Smooth muscle cell (in vitro differentiated cells): ENCODE measurements at regions not wholly inside any gene's neighbourhood (a gene's known extent, or its start where the extent isn't known, plus 50 kb on each side); places are given as distances from the start of the nearest gene placed in this dataset.

Source experiments
- DNase-seq: peaks from one replicate; lab custom pipeline; 2025; ENCODE audit not compliant: unreplicated experiment; lab: John Stamatoyannopoulos, UW
- H2AFZ ChIP-seq: fragments of 200-600 bp; sonication (generic); 2 replicates; pipeline ENCODE4 v1.6.0; 2016; ENCODE audit warnings: antibody characterized with exemption, low read depth, mild to moderate bottlenecking
- H3F3A ChIP-seq: fragments of 200-600 bp; sonication (generic); 2 replicates; pipeline ENCODE4 v1.6.0; 2017; ENCODE audit warnings: antibody characterized with exemption, low read depth
- H3K27ac ChIP-seq: fragments of 200-600 bp; sonication (generic); 2 replicates; pipeline ENCODE4 v1.5.1; 2016; ENCODE audit warnings: low read depth, mild to moderate bottlenecking
- H3K27me3 ChIP-seq: fragments of 200-600 bp; sonication (generic); 2 replicates; pipeline ENCODE4 v1.6.1; 2016; ENCODE audit warnings: low read depth, mild to moderate bottlenecking
- H3K36me3 ChIP-seq: fragments of 200-600 bp; sonication (generic); 2 replicates; pipeline ENCODE4 v1.5.1; 2016; ENCODE audit warnings: low read depth
- H3K4me1 ChIP-seq: fragments of 200-600 bp; sonication (generic); 2 replicates; pipeline ENCODE4 v1.5.1; 2016; ENCODE audit warnings: low read depth
- H3K4me2 ChIP-seq: fragments of 200-600 bp; sonication (generic); 2 replicates; pipeline ENCODE4 v1.6.0; 2016; ENCODE audit warnings: mild to moderate bottlenecking
- H3K4me3 ChIP-seq: fragments of 200-600 bp; sonication (generic); 2 replicates; pipeline ENCODE4 v1.5.1; 2016; ENCODE audit warnings: mild to moderate bottlenecking
- H3K79me2 ChIP-seq: fragments of 200-600 bp; sonication (generic); 2 replicates; pipeline ENCODE4 v1.6.0; 2016; ENCODE audit warnings: low read depth, mild to moderate bottlenecking
- H3K9ac ChIP-seq: fragments of 200-600 bp; sonication (generic); 2 replicates; pipeline ENCODE4 v1.6.0; 2016; ENCODE audit warnings: low read depth
- H3K9me3 ChIP-seq: fragments of 200-600 bp; sonication (generic); replicated peaks from 2 replicates; pipeline ENCODE4 v1.5.1; 2016; ENCODE audit warnings: low read depth
- H4K20me1 ChIP-seq: fragments of 200-600 bp; sonication (generic); 2 replicates; pipeline ENCODE4 v1.6.0; 2016; ENCODE audit warnings: low read depth
- WGBS: methylation state at CpG from one replicate; pipeline ENCODE4 v1.1.7; 2016; ENCODE audit warnings: low lambda C conversion rate; 5-methylcytosine and 5-hydroxymethylcytosine counted together
- TF ChIP-seq, protein P1 (sequence below): fragments of 200-600 bp; sonication (generic); IDR thresholded peaks from 2 replicates; pipeline ENCODE4 v1.5.1; 2017; ENCODE audit warnings: borderline replicate concordance, mild to moderate bottlenecking, antibody characterized with exemption; ENCODE audit not compliant: insufficient read depth, poor library complexity, severe bottlenecking

DNA sequence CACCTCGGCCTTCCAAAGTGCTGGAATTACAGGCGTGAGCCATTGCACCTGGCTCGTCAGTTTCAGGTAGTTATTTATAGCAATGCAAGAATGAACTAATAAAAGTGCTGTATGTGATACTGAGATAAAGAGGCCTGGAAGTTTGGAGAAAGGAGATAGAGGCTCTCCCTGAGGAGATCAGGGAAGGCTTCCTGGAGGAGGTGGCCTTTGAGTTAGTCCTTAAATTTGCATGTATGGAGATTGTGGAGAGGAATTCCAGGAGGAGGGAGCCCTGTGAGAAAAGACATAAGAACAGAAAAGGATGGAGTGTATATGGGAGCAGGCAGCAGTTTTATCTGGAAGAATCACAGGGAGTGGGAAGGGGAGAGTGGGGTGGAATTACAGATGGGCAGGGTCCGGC is 276.6 kb upstream of the EEF2KMT start:
- TF ChIP-seq, protein P1, sequence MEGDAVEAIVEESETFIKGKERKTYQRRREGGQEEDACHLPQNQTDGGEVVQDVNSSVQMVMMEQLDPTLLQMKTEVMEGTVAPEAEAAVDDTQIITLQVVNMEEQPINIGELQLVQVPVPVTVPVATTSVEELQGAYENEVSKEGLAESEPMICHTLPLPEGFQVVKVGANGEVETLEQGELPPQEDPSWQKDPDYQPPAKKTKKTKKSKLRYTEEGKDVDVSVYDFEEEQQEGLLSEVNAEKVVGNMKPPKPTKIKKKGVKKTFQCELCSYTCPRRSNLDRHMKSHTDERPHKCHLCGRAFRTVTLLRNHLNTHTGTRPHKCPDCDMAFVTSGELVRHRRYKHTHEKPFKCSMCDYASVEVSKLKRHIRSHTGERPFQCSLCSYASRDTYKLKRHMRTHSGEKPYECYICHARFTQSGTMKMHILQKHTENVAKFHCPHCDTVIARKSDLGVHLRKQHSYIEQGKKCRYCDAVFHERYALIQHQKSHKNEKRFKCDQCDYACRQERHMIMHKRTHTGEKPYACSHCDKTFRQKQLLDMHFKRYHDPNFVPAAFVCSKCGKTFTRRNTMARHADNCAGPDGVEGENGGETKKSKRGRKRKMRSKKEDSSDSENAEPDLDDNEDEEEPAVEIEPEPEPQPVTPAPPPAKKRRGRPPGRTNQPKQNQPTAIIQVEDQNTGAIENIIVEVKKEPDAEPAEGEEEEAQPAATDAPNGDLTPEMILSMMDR = no peak
- Histone ChIP-seq H3K79me2 (no peaks in the 10 kb centered on the region), H3F3A (no peaks in the 10 kb centered on the region), H3K4me3 (no peak overlapping the region), H3K36me3 (no peaks in the 10 kb centered on the region), H3K27me3 (peaks cover 14% of the 10 kb centered on the region), H3K4me2 (no peak overlapping the region), H3K27ac (no peak overlapping the region), H4K20me1 (no peaks in the 10 kb centered on the region), H3K9me3 (no peaks in the 10 kb centered on the region), H2AFZ (no peak overlapping the region), H3K4me1 (no peaks in the 10 kb centered on the region), H3K9ac (no peak overlapping the region)
- WGBS = 80% methylated on average over 4 of the region's 4 CpGs
- no peak for DNase-seq

DNA sequence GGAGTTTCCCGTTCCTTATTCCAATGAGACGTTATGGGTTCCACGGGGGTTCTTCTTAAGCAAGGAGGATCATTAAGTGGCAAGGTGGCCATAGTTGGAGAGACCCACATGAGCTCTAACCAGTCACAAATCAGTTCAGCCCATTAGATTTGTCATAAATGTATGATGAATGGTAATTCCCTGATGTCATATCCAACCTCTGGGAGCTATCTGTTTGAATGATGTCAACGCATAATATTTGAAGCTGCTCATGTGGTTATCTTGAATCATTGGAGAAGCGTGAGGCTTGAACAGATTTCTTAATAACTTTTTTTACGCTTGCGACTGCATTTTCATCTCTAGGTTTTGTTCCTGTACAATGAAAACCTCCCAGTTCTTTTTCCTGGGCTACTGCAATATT is 270.4 kb upstream of the EEF2KMT start:
- H3K27ac ChIP-seq = no peak overlapping the region
- no peaks in the 10 kb centered on the region for H4K20me1 ChIP-seq
- no peaks in the 10 kb centered on the region for H3K79me2 ChIP-seq
- no peaks in the 10 kb centered on the region for H3F3A ChIP-seq
- DNase-seq = no peak
- TF ChIP-seq, protein P1 = no peak
- no peaks in the 10 kb centered on the region for H3K4me1 ChIP-seq
- peaks cover 7% of the 10 kb centered on the region for H3K27me3 ChIP-seq
- no peaks in the 10 kb centered on the region for H3K36me3 ChIP-seq
- no peak overlapping the region for H3K4me3 ChIP-seq
- no peak overlapping the region for H2AFZ ChIP-seq
- no peaks in the 10 kb centered on the region for H3K9me3 ChIP-seq
- no peak overlapping the region for H3K9ac ChIP-seq
- 88% methylated on average over 7 of the region's 7 CpGs for WGBS
- H3K4me2 ChIP-seq = no peak overlapping the region

DNA sequence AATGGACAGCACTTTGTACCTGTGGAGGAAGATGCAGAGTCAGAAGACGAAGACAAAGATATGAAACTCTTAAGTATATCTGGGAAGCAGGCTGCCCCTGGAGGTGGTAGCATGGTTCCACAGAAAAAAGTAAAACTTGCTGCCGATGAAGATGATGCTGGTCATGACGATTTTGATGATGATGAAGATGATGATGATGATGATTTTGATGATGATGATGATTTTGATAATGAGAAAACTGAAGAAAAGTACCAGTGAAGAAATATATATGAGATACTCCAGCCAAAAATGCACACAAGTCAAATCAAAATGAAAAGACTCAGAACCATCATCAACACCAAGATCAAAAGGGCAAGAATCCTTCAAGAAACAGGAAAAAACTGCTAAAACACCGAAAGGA is 268.5 kb upstream of the EEF2KMT start:
- Histone ChIP-seq H3K4me2 (no peak overlapping the region), H3K4me1 (no peaks in the 10 kb centered on the region), H3K79me2 (no peaks in the 10 kb centered on the region), H3K4me3 (no peak overlapping the region), H3K36me3 (no peaks in the 10 kb centered on the region), H3K9me3 (no peaks in the 10 kb centered on the region), H4K20me1 (no peaks in the 10 kb centered on the region), H2AFZ (no peak overlapping the region), H3F3A (no peaks in the 10 kb centered on the region), H3K27me3 (peaks cover 7% of the 10 kb centered on the region), H3K9ac (no peak overlapping the region), H3K27ac (no peak overlapping the region)
- 68% methylated on average over 4 of the region's 4 CpGs for WGBS
- TF ChIP-seq, protein P1 = no peak
- no peak for DNase-seq

DNA sequence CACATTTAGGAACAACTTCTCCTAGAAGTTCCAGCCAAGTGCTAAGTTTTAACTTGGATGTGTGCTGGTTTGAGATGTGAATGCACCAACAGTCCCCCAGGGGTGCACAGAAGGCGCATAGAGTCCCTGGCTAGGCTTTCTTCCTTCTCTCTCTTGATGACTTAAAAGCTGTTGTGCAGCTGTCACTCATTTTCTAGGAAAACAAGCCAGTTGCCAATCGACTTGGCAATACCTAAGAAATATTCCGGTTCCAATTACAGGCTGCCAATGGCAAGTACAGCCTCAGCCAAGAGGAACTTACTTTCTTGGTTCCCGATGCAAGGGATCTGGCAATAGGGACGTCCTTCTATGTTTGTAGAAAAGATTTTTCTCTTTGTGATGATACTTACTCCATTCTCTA is 266.6 kb upstream of the EEF2KMT start:
- Histone ChIP-seq H3K9me3 (no peaks in the 10 kb centered on the region), H3K36me3 (no peaks in the 10 kb centered on the region), H2AFZ (no peak overlapping the region), H4K20me1 (no peaks in the 10 kb centered on the region), H3K9ac (no peak overlapping the region), H3F3A (no peaks in the 10 kb centered on the region), H3K4me2 (no peak overlapping the region), H3K4me3 (no peak overlapping the region), H3K27me3 (peaks cover 7% of the 10 kb centered on the region), H3K27ac (no peak overlapping the region), H3K4me1 (no peaks in the 10 kb centered on the region), H3K79me2 (no peaks in the 10 kb centered on the region)
- WGBS = 80% methylated on average over 5 of the region's 5 CpGs
- no peak for DNase-seq
- TF ChIP-seq, protein P1 = no peak
